ENCODE measurements at regions not wholly inside any gene's neighbourhood (a gene's known extent, or its start where the extent isn't known, plus 50 kb on each side); places are given as distances from the start of the nearest gene placed in this dataset.

DNA sequence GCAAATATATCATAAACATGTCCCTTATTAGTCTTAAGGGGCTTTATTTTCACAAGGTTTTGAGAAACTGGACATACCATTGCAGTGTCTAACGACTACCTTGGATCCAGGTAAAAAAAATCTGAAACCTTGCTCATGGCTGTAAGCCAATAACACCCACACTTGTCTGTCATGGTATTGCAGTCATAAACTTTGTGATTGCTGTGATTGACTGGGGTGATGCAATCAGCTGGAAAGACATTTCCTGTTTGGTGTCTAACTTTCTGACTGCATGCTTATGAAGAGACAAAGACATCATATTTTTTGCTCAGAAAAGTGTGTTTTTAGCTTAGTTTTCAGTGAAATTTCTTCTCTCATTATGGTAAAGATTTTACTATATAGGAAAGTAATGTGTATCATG, 635.0 kb downstream of the TSN start:
- H3K4me3 ChIP-seq (replicated peaks; ENCODE audit: insufficient read depth, low read length) = no peak overlapping the region
- peak in 1 of 2 experiments; percentile 2 for DNase-seq (ENCODE audit: low read depth in 1 of 2, low spot score in 1 of 2)
- H3K27ac ChIP-seq (replicated peaks) = no peak overlapping the region
- TF ChIP-seq, protein P1, sequence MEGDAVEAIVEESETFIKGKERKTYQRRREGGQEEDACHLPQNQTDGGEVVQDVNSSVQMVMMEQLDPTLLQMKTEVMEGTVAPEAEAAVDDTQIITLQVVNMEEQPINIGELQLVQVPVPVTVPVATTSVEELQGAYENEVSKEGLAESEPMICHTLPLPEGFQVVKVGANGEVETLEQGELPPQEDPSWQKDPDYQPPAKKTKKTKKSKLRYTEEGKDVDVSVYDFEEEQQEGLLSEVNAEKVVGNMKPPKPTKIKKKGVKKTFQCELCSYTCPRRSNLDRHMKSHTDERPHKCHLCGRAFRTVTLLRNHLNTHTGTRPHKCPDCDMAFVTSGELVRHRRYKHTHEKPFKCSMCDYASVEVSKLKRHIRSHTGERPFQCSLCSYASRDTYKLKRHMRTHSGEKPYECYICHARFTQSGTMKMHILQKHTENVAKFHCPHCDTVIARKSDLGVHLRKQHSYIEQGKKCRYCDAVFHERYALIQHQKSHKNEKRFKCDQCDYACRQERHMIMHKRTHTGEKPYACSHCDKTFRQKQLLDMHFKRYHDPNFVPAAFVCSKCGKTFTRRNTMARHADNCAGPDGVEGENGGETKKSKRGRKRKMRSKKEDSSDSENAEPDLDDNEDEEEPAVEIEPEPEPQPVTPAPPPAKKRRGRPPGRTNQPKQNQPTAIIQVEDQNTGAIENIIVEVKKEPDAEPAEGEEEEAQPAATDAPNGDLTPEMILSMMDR (IDR thresholded peaks at IDR 0.05; ENCODE audit: insufficient read depth, low read length) = no peak
- TF ChIP-seq POLR2AphosphoS5 (IDR thresholded peaks at IDR 0.05; ENCODE audit: low read depth) (no peak), SPI1 (IDR thresholded peaks at IDR 0.05; ENCODE audit: borderline replicate concordance, low read depth) (no peak), GABPA (IDR thresholded peaks at IDR 0.05; ENCODE audit: low read depth) (no peak)
- TF ChIP-seq, protein P2, sequence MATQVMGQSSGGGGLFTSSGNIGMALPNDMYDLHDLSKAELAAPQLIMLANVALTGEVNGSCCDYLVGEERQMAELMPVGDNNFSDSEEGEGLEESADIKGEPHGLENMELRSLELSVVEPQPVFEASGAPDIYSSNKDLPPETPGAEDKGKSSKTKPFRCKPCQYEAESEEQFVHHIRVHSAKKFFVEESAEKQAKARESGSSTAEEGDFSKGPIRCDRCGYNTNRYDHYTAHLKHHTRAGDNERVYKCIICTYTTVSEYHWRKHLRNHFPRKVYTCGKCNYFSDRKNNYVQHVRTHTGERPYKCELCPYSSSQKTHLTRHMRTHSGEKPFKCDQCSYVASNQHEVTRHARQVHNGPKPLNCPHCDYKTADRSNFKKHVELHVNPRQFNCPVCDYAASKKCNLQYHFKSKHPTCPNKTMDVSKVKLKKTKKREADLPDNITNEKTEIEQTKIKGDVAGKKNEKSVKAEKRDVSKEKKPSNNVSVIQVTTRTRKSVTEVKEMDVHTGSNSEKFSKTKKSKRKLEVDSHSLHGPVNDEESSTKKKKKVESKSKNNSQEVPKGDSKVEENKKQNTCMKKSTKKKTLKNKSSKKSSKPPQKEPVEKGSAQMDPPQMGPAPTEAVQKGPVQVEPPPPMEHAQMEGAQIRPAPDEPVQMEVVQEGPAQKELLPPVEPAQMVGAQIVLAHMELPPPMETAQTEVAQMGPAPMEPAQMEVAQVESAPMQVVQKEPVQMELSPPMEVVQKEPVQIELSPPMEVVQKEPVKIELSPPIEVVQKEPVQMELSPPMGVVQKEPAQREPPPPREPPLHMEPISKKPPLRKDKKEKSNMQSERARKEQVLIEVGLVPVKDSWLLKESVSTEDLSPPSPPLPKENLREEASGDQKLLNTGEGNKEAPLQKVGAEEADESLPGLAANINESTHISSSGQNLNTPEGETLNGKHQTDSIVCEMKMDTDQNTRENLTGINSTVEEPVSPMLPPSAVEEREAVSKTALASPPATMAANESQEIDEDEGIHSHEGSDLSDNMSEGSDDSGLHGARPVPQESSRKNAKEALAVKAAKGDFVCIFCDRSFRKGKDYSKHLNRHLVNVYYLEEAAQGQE (IDR thresholded peaks at IDR 0.05; ENCODE audit: insufficient replicate concordance, low read depth) = no peak
- H3K27me3 ChIP-seq (ENCODE audit: insufficient read depth, poor library complexity, severe bottlenecking) = no peaks in the 10 kb centered on the region

DNA sequence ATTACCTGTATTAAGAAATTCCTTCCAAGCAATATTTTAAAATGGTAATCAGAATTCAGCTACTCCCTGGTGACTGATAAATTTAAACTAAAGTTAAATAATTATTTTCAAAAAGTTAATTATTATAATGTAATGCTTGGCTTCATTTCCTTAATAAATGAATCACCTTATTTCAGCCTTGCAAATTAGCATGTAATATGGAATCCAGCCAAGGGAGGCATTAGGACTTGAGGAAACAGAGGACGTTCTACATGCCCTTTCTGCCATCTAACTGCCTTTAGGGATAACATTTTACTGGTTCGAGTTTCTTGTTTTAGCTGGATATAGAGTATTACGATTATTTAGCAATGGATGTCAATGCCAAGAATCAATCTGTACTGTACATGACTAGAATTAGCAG, 636.3 kb downstream of the TSN start:
- no peaks in the 10 kb centered on the region for H3K27me3 ChIP-seq (ENCODE audit: insufficient read depth, poor library complexity, severe bottlenecking)
- TF ChIP-seq GABPA (IDR thresholded peaks at IDR 0.05; ENCODE audit: low read depth) (no peak), POLR2AphosphoS5 (IDR thresholded peaks at IDR 0.05; ENCODE audit: low read depth) (no peak), SPI1 (IDR thresholded peaks at IDR 0.05; ENCODE audit: borderline replicate concordance, low read depth) (no peak)
- TF ChIP-seq, protein P2 (IDR thresholded peaks at IDR 0.05; ENCODE audit: insufficient replicate concordance, low read depth) = no peak
- TF ChIP-seq, protein P1 (IDR thresholded peaks at IDR 0.05; ENCODE audit: insufficient read depth, low read length) = no peak
- H3K4me3 ChIP-seq (replicated peaks; ENCODE audit: insufficient read depth, low read length) = no peak overlapping the region
- no peak for DNase-seq (ENCODE audit: low read depth in 1 of 2, low spot score in 1 of 2)
- H3K27ac ChIP-seq (replicated peaks) = no peak overlapping the region

DNA sequence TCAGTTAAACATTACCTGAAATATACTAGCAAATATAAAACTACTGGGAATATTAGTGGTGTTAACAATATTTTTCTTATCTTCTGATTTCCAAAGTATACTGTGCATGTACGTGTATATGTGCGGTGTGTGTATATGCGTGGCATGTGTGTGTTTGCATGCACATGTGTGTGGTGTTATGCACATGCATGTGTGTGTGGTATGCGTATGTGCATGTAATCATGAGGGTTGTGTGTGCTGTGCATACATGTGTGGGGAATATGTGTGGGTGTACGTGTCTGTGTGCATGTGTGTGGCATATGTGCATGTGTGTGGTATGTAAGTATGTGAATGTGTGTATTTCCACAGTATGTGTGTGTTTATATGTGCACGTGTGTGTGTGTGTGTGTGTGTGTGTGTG, 640.2 kb downstream of the TSN start:
- Histone ChIP-seq H3K27me3 (ENCODE audit: insufficient read depth, poor library complexity, severe bottlenecking) (no peaks in the 10 kb centered on the region), H3K4me3 (replicated peaks; ENCODE audit: insufficient read depth, low read length) (no peak overlapping the region), H3K27ac (replicated peaks) (no peak overlapping the region)
- TF ChIP-seq POLR2AphosphoS5 (IDR thresholded peaks at IDR 0.05; ENCODE audit: low read depth) = no peak
- TF ChIP-seq SPI1 (IDR thresholded peaks at IDR 0.05; ENCODE audit: borderline replicate concordance, low read depth) = no peak
- TF ChIP-seq, protein P1 (IDR thresholded peaks at IDR 0.05; ENCODE audit: insufficient read depth, low read length) = no peak
- TF ChIP-seq, protein P2 (IDR thresholded peaks at IDR 0.05; ENCODE audit: insufficient replicate concordance, low read depth) = no peak
- no peak for TF ChIP-seq GABPA (IDR thresholded peaks at IDR 0.05; ENCODE audit: low read depth)
- DNase-seq (ENCODE audit: low read depth in 1 of 2, low spot score in 1 of 2) = no peak

All from HL-60 (cell line).